Activated B cell treated with CpG ODN at 0.5 μM for 24 hours (primary cell): ENCODE measurements at regions not wholly inside any gene's neighbourhood (a gene's known extent, or its start where the extent isn't known, plus 50 kb on each side); places are given as distances from the start of the nearest gene placed in this dataset.

Experiments
- ATAC-seq: fragments of 200-7000 bp; cut with Tn5 transposase; one replicate; pipeline ENCODE4 v1.10.0; 2021; ENCODE audit warnings: low read depth, mild to moderate bottlenecking, moderate library complexity
- CTCF ChIA-PET: fragments of 350-600 bp; sonication (Branson Sonifier 250); formaldehyde crosslinking; loops from one replicate; lab custom pipeline; 2021; ENCODE audit warnings: antibody characterized with exemption; lab: Charles Lee
- POLR2A ChIA-PET: fragments of 350-600 bp; sonication (Branson Sonifier 250); formaldehyde crosslinking; loops from one replicate; lab custom pipeline; 2021; ENCODE audit warnings: antibody characterized with exemption; lab: Charles Lee
- DNase-seq: peaks from one replicate; pipeline ENCODE4 v3.0.0; 2022
- H3K27ac Mint-ChIP-seq: one replicate; pipeline ENCODE4 v1.8.0; 2020; ENCODE audit warnings: mixed read lengths
- H3K27me3 Mint-ChIP-seq: one replicate; pipeline ENCODE4 v1.8.0; 2021; ENCODE audit warnings: mixed read lengths
- H3K36me3 Mint-ChIP-seq: one replicate; pipeline ENCODE4 v1.8.0; 2021; ENCODE audit warnings: low read depth, mixed read lengths
- H3K4me1 Mint-ChIP-seq: one replicate; pipeline ENCODE4 v1.8.0; 2021; ENCODE audit warnings: mixed read lengths
- H3K4me3 Mint-ChIP-seq: one replicate; pipeline ENCODE4 v1.8.0; 2020; ENCODE audit warnings: mild to moderate bottlenecking, mixed read lengths
- H3K9me3 Mint-ChIP-seq: one replicate; pipeline ENCODE4 v1.8.0; 2020; ENCODE audit warnings: mixed read lengths
- CTCF ChIP-seq: fragments of 200-600 bp; IDR thresholded peaks from one replicate; pipeline ENCODE4 v1.8.0; 2022; ENCODE audit warnings: antibody characterized with exemption, mild to moderate bottlenecking
- intact Hi-C: fragments of 100-400 bp; cut with micrococcal nuclease; formaldehyde crosslinking; loops from one replicate; pipeline ENCODE4 v1.15.1; 2024

GRCh38 chr13:56902276-56902675 lies 238.4 kb upstream of the PRR20A start:
- intact Hi-C loops, result no loop called here
- DNase-seq (no peak), ATAC-seq (no peak)
- ChIA-PET CTCF (no interaction called here), POLR2A (no interaction called here)
- Mint-ChIP-seq H3K27ac (no peak overlapping the region), H3K4me3 (no peak overlapping the region), H3K9me3 (no peaks in the 10 kb centered on the region), H3K27me3 (no peaks in the 10 kb centered on the region), H3K36me3 (no peaks in the 10 kb centered on the region), H3K4me1 (no peaks in the 10 kb centered on the region)
- no peak for TF ChIP-seq CTCF

GRCh38 chr13:56903710-56904282 lies 236.9 kb upstream of the PRR20A start:
- intact Hi-C loops, result no loop called here
- ATAC-seq (no peak), DNase-seq (no peak)
- POLR2A ChIA-PET, result no interaction called here
- no peak overlapping the region for H3K4me3 Mint-ChIP-seq
- no peaks in the 10 kb centered on the region for H3K27me3 Mint-ChIP-seq
- no peak for TF ChIP-seq CTCF
- no peaks in the 10 kb centered on the region for H3K9me3 Mint-ChIP-seq
- H3K4me1 Mint-ChIP-seq, result no peaks in the 10 kb centered on the region
- CTCF ChIA-PET, result no interaction called here
- no peaks in the 10 kb centered on the region for H3K36me3 Mint-ChIP-seq
- H3K27ac Mint-ChIP-seq, result no peak overlapping the region

GRCh38 chr13:56906909-56907308 lies 233.8 kb upstream of the PRR20A start:
- no peaks in the 10 kb centered on the region for H3K9me3 Mint-ChIP-seq
- H3K27me3 Mint-ChIP-seq, result no peaks in the 10 kb centered on the region
- H3K4me1 Mint-ChIP-seq, result no peaks in the 10 kb centered on the region
- intact Hi-C loops, result no loop called here
- no peak overlapping the region for H3K27ac Mint-ChIP-seq
- no peak for TF ChIP-seq CTCF
- H3K36me3 Mint-ChIP-seq, result no peaks in the 10 kb centered on the region
- H3K4me3 Mint-ChIP-seq, result no peak overlapping the region
- ChIA-PET POLR2A (no interaction called here), CTCF (no interaction called here)
- ATAC-seq, result no peak
- DNase-seq, result no peak

- Mint-ChIP-seq H3K9me3 (no peaks in the 10 kb centered on the region), H3K27me3 (no peaks in the 10 kb centered on the region), H3K27ac (no peak overlapping the region), H3K36me3 (no peaks in the 10 kb centered on the region), H3K4me3 (no peak overlapping the region), H3K4me1 (no peaks in the 10 kb centered on the region)
- TF ChIP-seq CTCF, result no peak
- intact Hi-C loops, result no loop called here
- POLR2A ChIA-PET, result no interaction called here
- ATAC-seq (no peak), DNase-seq (no peak)
- CTCF ChIA-PET, result no interaction called here
Observed at GRCh38 chr13:56907766-56908165, 233.0 kb upstream of the PRR20A start.

GRCh38 chr13:56909896-56910600 lies 230.7 kb upstream of the PRR20A start:
- POLR2A ChIA-PET, result no interaction called here
- DNase-seq (no peak), ATAC-seq (no peak)
- Mint-ChIP-seq H3K27ac (no peak overlapping the region), H3K4me3 (no peak overlapping the region), H3K27me3 (no peaks in the 10 kb centered on the region), H3K4me1 (no peaks in the 10 kb centered on the region), H3K9me3 (peaks cover 2% of the 10 kb centered on the region), H3K36me3 (no peaks in the 10 kb centered on the region)
- intact Hi-C loops, result no loop called here
- no peak for TF ChIP-seq CTCF
- CTCF ChIA-PET, result no interaction called here
